Brain microvascular endothelial cell (primary cell): ENCODE measurements at regions not wholly inside any gene's neighbourhood (a gene's known extent, or its start where the extent isn't known, plus 50 kb on each side); places are given as distances from the start of the nearest gene placed in this dataset.

Experiments
- DNase-seq: peaks from one replicate; pipeline ENCODE4 v3.0.0-alpha.2; 2020
- H3K27ac ChIP-seq: fragments of 250-450 bp; sonication (Bioruptor Pico); 2 replicates; pipeline ENCODE4 v1.5.1; 2020; ENCODE audit warnings: mild to moderate bottlenecking, moderate library complexity
- H3K27me3 ChIP-seq: fragments of 250-450 bp; sonication (Bioruptor Pico); replicated peaks from 2 replicates; pipeline ENCODE4 v1.5.1; 2020; ENCODE audit warnings: mild to moderate bottlenecking
- H3K36me3 ChIP-seq: fragments of 250-450 bp; sonication (Bioruptor Pico); replicated peaks from 2 replicates; pipeline ENCODE4 v1.5.1; 2020; ENCODE audit warnings: mild to moderate bottlenecking
- H3K4me3 ChIP-seq: 2 replicates; pipeline ENCODE4 v1.5.1; 2011; ENCODE audit warnings: low read depth, mild to moderate bottlenecking, control low read depth, low read length, moderate library complexity
- in situ Hi-C: cut with HindIII; loops from 2 replicates; pipeline ENCODE4 v1.10.0; 2017; ENCODE audit warnings: low sequenced_read_pairs, low pct_ligation_motif_present
- TF ChIP-seq, protein P1 (sequence below): IDR thresholded peaks from 2 replicates; pipeline ENCODE4 v1.5.1; 2011; ENCODE audit warnings: low read depth, mild to moderate bottlenecking, moderate library complexity, low read length, control low read depth, inconsistent platforms; ENCODE audit errors: missing control alignments

DNA sequence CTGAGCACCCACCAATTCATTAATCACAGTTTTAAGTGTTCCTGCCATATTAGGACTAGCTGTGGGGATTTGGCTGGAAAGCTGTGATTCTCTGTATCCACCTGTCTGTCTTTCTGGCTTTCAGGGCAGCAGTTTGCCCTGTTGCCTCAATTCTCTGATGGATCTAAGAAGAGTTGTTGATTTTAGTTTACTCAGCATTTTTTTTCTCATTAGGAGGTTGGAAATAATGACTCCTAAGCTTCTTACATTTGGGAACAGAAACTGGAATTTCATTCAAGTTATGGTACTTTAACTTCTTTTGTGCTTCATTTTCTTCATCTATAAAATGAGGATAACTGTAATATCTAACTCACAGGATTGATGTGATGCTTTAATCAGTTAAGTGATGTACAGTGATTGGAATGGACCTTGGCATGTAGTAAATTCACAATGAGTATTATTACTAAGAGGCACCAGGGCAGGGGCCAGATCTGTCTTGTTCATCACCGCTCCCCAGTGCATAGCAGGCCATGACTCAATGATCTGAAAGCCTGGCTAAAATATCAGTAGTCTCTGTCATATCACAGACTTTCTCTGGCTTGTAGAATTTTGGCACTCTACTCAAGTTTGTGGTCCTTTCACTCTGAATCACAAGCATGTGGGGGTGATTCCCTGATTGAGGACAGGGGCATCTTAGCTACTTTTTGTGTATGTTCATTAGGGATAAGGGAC is 51.4 kb upstream of the GREM2 start:
- no peak overlapping the region for H3K27ac ChIP-seq
- H3K27me3 ChIP-seq, result no peaks in the 10 kb centered on the region
- no peak overlapping the region for H3K4me3 ChIP-seq
- peak; percentile 28 for DNase-seq
- no peaks in the 10 kb centered on the region for H3K36me3 ChIP-seq
- in situ Hi-C loops, result no loop called here
- TF ChIP-seq, protein P1, sequence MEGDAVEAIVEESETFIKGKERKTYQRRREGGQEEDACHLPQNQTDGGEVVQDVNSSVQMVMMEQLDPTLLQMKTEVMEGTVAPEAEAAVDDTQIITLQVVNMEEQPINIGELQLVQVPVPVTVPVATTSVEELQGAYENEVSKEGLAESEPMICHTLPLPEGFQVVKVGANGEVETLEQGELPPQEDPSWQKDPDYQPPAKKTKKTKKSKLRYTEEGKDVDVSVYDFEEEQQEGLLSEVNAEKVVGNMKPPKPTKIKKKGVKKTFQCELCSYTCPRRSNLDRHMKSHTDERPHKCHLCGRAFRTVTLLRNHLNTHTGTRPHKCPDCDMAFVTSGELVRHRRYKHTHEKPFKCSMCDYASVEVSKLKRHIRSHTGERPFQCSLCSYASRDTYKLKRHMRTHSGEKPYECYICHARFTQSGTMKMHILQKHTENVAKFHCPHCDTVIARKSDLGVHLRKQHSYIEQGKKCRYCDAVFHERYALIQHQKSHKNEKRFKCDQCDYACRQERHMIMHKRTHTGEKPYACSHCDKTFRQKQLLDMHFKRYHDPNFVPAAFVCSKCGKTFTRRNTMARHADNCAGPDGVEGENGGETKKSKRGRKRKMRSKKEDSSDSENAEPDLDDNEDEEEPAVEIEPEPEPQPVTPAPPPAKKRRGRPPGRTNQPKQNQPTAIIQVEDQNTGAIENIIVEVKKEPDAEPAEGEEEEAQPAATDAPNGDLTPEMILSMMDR, result no peak
